ENCODE measurements at regions not wholly inside any gene's neighbourhood (a gene's known extent, or its start where the extent isn't known, plus 50 kb on each side); places are given as distances from the start of the nearest gene placed in this dataset.

- DNase-seq: no peak
Observed at GRCh38 chr18:68462766-68463165, 252.1 kb downstream of the TMX3 start.

- DNase-seq: no peak
Observed at GRCh38 chr18:68462148-68462547, 252.8 kb downstream of the TMX3 start.

GRCh38 chr18:68461481-68462018 is 253.4 kb downstream of the TMX3 start:
- DNase-seq: no peak

GRCh38 chr18:68459968-68460367 is 254.9 kb downstream of the TMX3 start:
- no peak for DNase-seq

- no peak for DNase-seq
Observed at GRCh38 chr18:68456985-68457384, 257.9 kb downstream of the TMX3 start.

GRCh38 chr18:68455229-68455603 is 259.7 kb downstream of the TMX3 start:
- DNase-seq: no peak

- DNase-seq: no peak
Observed at GRCh38 chr18:68454511-68455228, 260.2 kb downstream of the TMX3 start.

GRCh38 chr18:68449292-68449691 is 265.6 kb downstream of the TMX3 start:
- DNase-seq: no peak

GRCh38 chr18:68448736-68449135 is 266.2 kb downstream of the TMX3 start:
- DNase-seq: no peak

- DNase-seq: no peak
Observed at GRCh38 chr18:68447286-68447685, 267.6 kb downstream of the TMX3 start.

GRCh38 chr18:68445668-68446426 is 269.1 kb downstream of the TMX3 start:
- DNase-seq: no peak

- DNase-seq: no peak
Observed at GRCh38 chr18:68445136-68445535, 269.8 kb downstream of the TMX3 start.

GRCh38 chr18:68441241-68441640 is 273.7 kb downstream of the TMX3 start:
- no peak for DNase-seq

- no peak for DNase-seq
Observed at GRCh38 chr18:68440433-68440832, 274.5 kb downstream of the TMX3 start.

- no peak for DNase-seq
Observed at GRCh38 chr18:68439642-68440041, 275.3 kb downstream of the TMX3 start.

- DNase-seq: no peak
Observed at GRCh38 chr18:68438983-68439382, 275.9 kb downstream of the TMX3 start.

- no peak for DNase-seq
Observed at GRCh38 chr18:68438536-68438935, 276.4 kb downstream of the TMX3 start.

- no peak for DNase-seq
Observed at GRCh38 chr18:68436485-68436884, 278.4 kb downstream of the TMX3 start.

GRCh38 chr18:68435581-68435980 is 279.3 kb downstream of the TMX3 start:
- no peak for DNase-seq

- DNase-seq: no peak
Observed at GRCh38 chr18:68431922-68432198, 283.0 kb downstream of the TMX3 start.

- DNase-seq: no peak
Observed at GRCh38 chr18:68431111-68431921, 283.6 kb downstream of the TMX3 start.

- DNase-seq: no peak
Observed at GRCh38 chr18:68429841-68430240, 285.1 kb downstream of the TMX3 start.

GRCh38 chr18:68429111-68429510 is 285.8 kb downstream of the TMX3 start:
- DNase-seq: no peak

- DNase-seq: no peak
Observed at GRCh38 chr18:68428661-68429060, 286.2 kb downstream of the TMX3 start.

Data from NCI-H524 treated with DMSO at 0.1 percent for 48 hours (cell line).